Mesothelial cell of epicardium (in vitro differentiated cells): ENCODE measurements at regions not wholly inside any gene's neighbourhood (a gene's known extent, or its start where the extent isn't known, plus 50 kb on each side); places are given as distances from the start of the nearest gene placed in this dataset.

ENCODE experiments used
- DNase-seq, 2 experiments: peaks; one replicate each; pipeline ENCODE4 v3.0.0; 2021; ENCODE audit warnings: low spot score in 2 of 2; ENCODE audit not compliant: unreplicated experiment in 2 of 2
- H3K27ac Mint-ChIP-seq: 2 replicates; pipeline ENCODE4 v1.8.0; 2021; ENCODE audit warnings: mixed read lengths
- H3K27me3 Mint-ChIP-seq: 2 replicates; pipeline ENCODE4 v1.8.0; 2021; ENCODE audit warnings: low read depth, mixed read lengths
- H3K36me3 Mint-ChIP-seq: 2 replicates; pipeline ENCODE4 v1.8.0; 2021; ENCODE audit warnings: mixed read lengths
- H3K4me1 Mint-ChIP-seq: 2 replicates; pipeline ENCODE4 v1.8.0; 2021; ENCODE audit warnings: mixed read lengths
- H3K4me3 Mint-ChIP-seq: 2 replicates; pipeline ENCODE4 v1.8.0; 2021; ENCODE audit warnings: mild to moderate bottlenecking, moderate library complexity, mixed read lengths
- H3K9me3 Mint-ChIP-seq: 2 replicates; pipeline ENCODE4 v1.8.0; 2021; ENCODE audit warnings: mixed read lengths
- TF ChIP-seq, protein P1 (sequence below): fragments of 200-600 bp; sonication (generic); IDR thresholded peaks from one replicate; pipeline ENCODE4 v1.5.0; 2021; ENCODE audit warnings: antibody characterized with exemption; ENCODE audit not compliant: unreplicated experiment

DNA sequence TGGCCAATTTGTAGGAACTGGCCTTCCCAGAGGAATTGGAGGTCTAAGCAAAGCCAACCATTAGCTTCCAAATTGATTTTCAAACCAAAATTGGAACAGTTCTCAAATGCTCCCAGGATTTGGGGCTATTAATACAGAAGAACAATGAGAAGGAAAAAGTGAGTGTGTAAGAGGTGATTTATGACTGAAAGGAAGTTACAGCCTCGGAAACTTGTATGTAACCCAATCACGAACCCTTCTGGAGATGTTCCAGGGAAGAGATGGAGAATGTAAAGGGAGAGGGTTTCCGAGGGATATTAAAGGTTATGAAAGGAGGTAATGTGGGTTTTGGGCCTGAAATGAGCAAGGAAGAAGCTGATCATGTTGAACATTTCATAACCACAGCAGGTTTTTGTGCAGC is 93.2 kb upstream of the CXCL14 start:
- H3K4me1 Mint-ChIP-seq = peaks cover 19% of the 10 kb centered on the region
- peaks cover 13% of the 10 kb centered on the region for H3K36me3 Mint-ChIP-seq
- TF ChIP-seq, protein P1, sequence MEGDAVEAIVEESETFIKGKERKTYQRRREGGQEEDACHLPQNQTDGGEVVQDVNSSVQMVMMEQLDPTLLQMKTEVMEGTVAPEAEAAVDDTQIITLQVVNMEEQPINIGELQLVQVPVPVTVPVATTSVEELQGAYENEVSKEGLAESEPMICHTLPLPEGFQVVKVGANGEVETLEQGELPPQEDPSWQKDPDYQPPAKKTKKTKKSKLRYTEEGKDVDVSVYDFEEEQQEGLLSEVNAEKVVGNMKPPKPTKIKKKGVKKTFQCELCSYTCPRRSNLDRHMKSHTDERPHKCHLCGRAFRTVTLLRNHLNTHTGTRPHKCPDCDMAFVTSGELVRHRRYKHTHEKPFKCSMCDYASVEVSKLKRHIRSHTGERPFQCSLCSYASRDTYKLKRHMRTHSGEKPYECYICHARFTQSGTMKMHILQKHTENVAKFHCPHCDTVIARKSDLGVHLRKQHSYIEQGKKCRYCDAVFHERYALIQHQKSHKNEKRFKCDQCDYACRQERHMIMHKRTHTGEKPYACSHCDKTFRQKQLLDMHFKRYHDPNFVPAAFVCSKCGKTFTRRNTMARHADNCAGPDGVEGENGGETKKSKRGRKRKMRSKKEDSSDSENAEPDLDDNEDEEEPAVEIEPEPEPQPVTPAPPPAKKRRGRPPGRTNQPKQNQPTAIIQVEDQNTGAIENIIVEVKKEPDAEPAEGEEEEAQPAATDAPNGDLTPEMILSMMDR = no peak
- H3K9me3 Mint-ChIP-seq = peaks cover 25% of the 10 kb centered on the region
- no peak overlapping the region for H3K4me3 Mint-ChIP-seq
- H3K27me3 Mint-ChIP-seq = no peaks in the 10 kb centered on the region
- DNase-seq = no peak
- no peak overlapping the region for H3K27ac Mint-ChIP-seq

DNA sequence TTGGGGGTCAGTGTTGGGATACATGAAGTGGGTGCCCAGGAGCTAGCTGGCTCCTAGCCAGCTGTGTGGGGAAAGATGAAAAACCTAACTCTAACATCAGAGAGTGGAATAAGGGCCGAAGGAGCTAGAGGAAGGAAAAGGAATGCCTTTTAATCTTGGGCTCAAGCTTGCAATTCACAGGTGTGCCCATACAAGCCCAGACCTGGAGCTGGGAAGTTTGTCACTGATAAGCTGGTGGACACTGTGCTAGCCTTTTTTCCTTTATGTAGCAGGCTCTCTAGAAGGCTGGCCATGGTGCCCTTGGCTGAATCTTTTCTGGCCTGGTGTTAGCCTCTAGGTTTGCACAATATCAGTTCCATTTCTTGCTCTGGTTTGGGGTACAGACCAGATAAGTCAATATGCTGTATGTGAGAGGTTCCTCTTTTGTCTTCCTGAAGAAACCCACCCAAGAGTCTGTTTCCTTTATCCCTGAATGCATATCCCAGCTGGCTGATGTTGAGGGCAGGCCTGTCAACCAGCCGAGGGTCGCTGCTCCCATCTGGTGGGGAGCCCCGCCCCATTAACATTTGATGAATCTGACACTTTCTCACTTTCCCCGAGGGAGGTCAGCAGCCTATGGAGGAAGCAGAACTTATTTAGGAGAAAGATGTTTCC is 92.4 kb upstream of the CXCL14 start:
- Mint-ChIP-seq H3K9me3 (peaks cover 20% of the 10 kb centered on the region), H3K4me3 (no peak overlapping the region), H3K27ac (peak overlapping the region; percentile 76), H3K4me1 (peaks cover 19% of the 10 kb centered on the region), H3K36me3 (peaks cover 9% of the 10 kb centered on the region), H3K27me3 (no peaks in the 10 kb centered on the region)
- DNase-seq = no peak
- TF ChIP-seq, protein P1 = no peak

DNA sequence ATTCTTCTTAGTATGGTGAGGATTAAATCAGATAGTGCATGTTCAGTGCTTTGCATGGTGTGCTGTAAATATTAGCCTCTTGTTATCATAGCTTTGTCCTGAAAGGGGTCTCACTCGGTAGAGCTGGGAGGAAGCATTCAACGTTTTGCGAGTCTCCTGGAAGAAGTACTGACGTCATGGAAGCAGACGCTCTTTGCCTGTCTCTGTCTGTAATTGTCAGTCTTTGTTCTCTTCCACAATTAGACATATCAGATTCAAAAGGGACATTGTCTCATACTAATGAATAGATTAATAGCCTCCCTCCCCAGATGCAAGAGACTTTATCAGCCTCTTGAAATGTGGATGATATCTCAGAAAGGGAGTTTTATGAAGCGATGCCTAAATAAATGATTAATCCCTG is 91.8 kb upstream of the CXCL14 start:
- no peak overlapping the region for H3K4me3 Mint-ChIP-seq
- H3K9me3 Mint-ChIP-seq = peaks cover 14% of the 10 kb centered on the region
- peaks cover 4% of the 10 kb centered on the region for H3K36me3 Mint-ChIP-seq
- TF ChIP-seq, protein P1 = no peak
- peaks cover 19% of the 10 kb centered on the region for H3K4me1 Mint-ChIP-seq
- no peak overlapping the region for H3K27ac Mint-ChIP-seq
- H3K27me3 Mint-ChIP-seq = no peaks in the 10 kb centered on the region
- DNase-seq = no peak

DNA sequence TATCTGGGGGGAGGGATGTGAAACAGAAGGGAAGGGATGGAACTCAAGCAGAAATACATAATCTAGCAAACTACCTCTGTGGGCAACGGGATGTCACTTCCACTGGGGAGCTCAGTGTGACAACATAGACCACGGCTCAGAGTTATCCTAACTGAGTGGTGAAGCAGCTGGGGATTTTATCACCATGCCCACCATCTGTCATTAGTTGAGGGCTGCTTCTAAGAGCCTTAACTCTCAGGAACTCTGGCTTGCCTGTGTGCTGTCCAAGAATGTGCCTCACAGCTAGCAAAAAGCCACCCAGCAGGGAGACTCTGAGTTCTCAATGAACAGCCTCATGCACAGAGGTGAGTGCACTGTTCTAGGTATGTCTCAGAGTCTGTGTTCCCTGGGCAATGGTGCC is 90.6 kb upstream of the CXCL14 start:
- H3K36me3 Mint-ChIP-seq = no peaks in the 10 kb centered on the region
- peaks cover 19% of the 10 kb centered on the region for H3K4me1 Mint-ChIP-seq
- no peak overlapping the region for H3K4me3 Mint-ChIP-seq
- no peak overlapping the region for H3K27ac Mint-ChIP-seq
- no peak for DNase-seq
- H3K27me3 Mint-ChIP-seq = no peaks in the 10 kb centered on the region
- H3K9me3 Mint-ChIP-seq = peaks cover 2% of the 10 kb centered on the region
- TF ChIP-seq, protein P1 = no peak

DNA sequence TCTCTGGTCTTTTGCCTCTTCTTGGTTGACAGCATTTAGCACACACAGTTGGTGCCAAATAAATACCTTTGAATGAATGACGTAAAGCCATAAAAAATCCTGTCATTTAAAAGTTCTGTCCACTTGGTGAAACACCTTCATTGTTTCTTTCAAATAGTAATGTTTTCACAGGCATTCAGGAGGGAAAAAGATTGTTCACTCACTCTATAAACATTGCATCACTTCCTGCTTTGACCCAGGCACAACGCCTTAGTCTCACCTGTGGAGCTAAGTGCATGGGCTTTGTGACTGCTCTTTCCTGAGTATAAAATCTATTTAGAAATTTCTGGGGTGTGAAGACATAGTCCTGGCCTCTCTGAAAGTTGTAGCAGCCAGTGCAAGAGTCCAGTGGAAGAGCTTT is 88.9 kb upstream of the CXCL14 start:
- H3K27me3 Mint-ChIP-seq = no peaks in the 10 kb centered on the region
- no peaks in the 10 kb centered on the region for H3K9me3 Mint-ChIP-seq
- peaks cover 23% of the 10 kb centered on the region for H3K4me1 Mint-ChIP-seq
- no peak for DNase-seq
- no peak overlapping the region for H3K27ac Mint-ChIP-seq
- H3K36me3 Mint-ChIP-seq = no peaks in the 10 kb centered on the region
- no peak overlapping the region for H3K4me3 Mint-ChIP-seq
- TF ChIP-seq, protein P1 = no peak

DNA sequence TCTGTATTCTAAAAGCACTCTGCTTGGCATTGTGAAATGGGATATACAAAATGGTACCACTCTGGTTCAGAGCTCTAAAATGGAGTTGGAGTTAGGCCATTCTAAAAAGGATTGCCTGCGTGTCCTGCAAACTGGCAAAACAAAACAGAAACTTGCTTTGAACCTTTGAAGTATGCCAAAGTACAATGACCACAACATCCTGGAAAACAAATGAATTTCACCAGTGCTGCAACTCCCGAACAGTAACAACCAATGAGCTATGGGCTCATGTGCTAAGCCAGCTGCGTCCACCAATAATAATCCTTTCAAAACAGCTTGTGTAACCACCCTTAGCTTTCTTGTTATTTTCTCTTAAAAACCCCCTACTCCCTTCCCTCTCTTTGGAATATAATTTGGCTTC is 88.4 kb upstream of the CXCL14 start:
- Mint-ChIP-seq H3K27ac (no peak overlapping the region), H3K4me3 (no peak overlapping the region)

More for the DNA sequence above, 88.4 kb upstream of the CXCL14 start:
- H3K27me3 Mint-ChIP-seq = no peaks in the 10 kb centered on the region
- TF ChIP-seq, protein P1 = no peak
- no peaks in the 10 kb centered on the region for H3K36me3 Mint-ChIP-seq
- DNase-seq = no peak
- peaks cover 25% of the 10 kb centered on the region for H3K4me1 Mint-ChIP-seq
- H3K9me3 Mint-ChIP-seq = no peaks in the 10 kb centered on the region
